Colon (tissue), 2 donors: ENCODE measurements at regions not wholly inside any gene's neighbourhood (a gene's known extent, or its start where the extent isn't known, plus 50 kb on each side); places are given as distances from the start of the nearest gene placed in this dataset.

Experiments used
- FAIRE-seq: peaks from 2 replicates; lab custom pipeline; 2012; peaks lifted over from hg19 to GRCh38; lab: Jason Lieb, UNC
- donor health status: control.
- donor health status: control.

- no peak for FAIRE-seq
Observed at GRCh38 chr1:30479575-30479974, 243.8 kb downstream of the MATN1 start.

GRCh38 chr1:30478799-30479563, 244.4 kb downstream of the MATN1 start:
- no peak for FAIRE-seq

- no peak for FAIRE-seq
Observed at GRCh38 chr1:30478283-30478682, 245.1 kb downstream of the MATN1 start.

GRCh38 chr1:30477588-30477987, 245.8 kb downstream of the MATN1 start:
- no peak for FAIRE-seq

GRCh38 chr1:30476911-30477459, 246.4 kb downstream of the MATN1 start:
- FAIRE-seq: no peak

- no peak for FAIRE-seq
Observed at GRCh38 chr1:30476476-30476875, 246.9 kb downstream of the MATN1 start.

- no peak for FAIRE-seq
Observed at GRCh38 chr1:30475966-30476365, 247.4 kb downstream of the MATN1 start.

GRCh38 chr1:30475201-30475600, 248.2 kb downstream of the MATN1 start:
- FAIRE-seq: no peak

GRCh38 chr1:30474818-30475200, 248.6 kb downstream of the MATN1 start:
- no peak for FAIRE-seq

GRCh38 chr1:30473922-30474817, 249.2 kb downstream of the MATN1 start:
- no peak for FAIRE-seq

GRCh38 chr1:30472526-30472925, 250.9 kb downstream of the MATN1 start:
- FAIRE-seq: no peak

- FAIRE-seq: no peak
Observed at GRCh38 chr1:30472009-30472408, 251.4 kb downstream of the MATN1 start.

GRCh38 chr1:30471307-30471706, 252.1 kb downstream of the MATN1 start:
- FAIRE-seq: no peak

GRCh38 chr1:30469426-30469825, 254.0 kb downstream of the MATN1 start:
- FAIRE-seq: no peak

GRCh38 chr1:30467101-30467500, 256.3 kb downstream of the MATN1 start:
- FAIRE-seq: no peak

GRCh38 chr1:30466610-30467009, 256.8 kb downstream of the MATN1 start:
- no peak for FAIRE-seq

- FAIRE-seq: no peak
Observed at GRCh38 chr1:30466026-30466425, 257.4 kb downstream of the MATN1 start.

GRCh38 chr1:30465096-30465495, 258.3 kb downstream of the MATN1 start:
- no peak for FAIRE-seq

- FAIRE-seq: no peak
Observed at GRCh38 chr1:30464187-30464617, 259.2 kb downstream of the MATN1 start.

GRCh38 chr1:30462826-30463425, 260.5 kb downstream of the MATN1 start:
- FAIRE-seq: no peak

- FAIRE-seq: no peak
Observed at GRCh38 chr1:30462166-30462565, 261.2 kb downstream of the MATN1 start.

- no peak for FAIRE-seq
Observed at GRCh38 chr1:30461640-30462039, 261.7 kb downstream of the MATN1 start.

GRCh38 chr1:30460661-30461060, 262.7 kb downstream of the MATN1 start:
- FAIRE-seq: no peak
